Loucy (cell line): ENCODE measurements at regions not wholly inside any gene's neighbourhood (a gene's known extent, or its start where the extent isn't known, plus 50 kb on each side); places are given as distances from the start of the nearest gene placed in this dataset.

Source experiments
- H2AFZ ChIP-seq: fragments of 200-600 bp; sonication (generic); 2 replicates; pipeline ENCODE4 v1.6.0; 2016; ENCODE audit warnings: antibody characterized with exemption, mild to moderate bottlenecking, low read length, moderate library complexity
- H3F3A ChIP-seq: fragments of 200-600 bp; 2 replicates; pipeline ENCODE4 v1.6.0; 2016; ENCODE audit warnings: antibody characterized with exemption, low read depth, mild to moderate bottlenecking
- H3K27me3 ChIP-seq: fragments of 200-600 bp; sonication (generic); 2 replicates; pipeline ENCODE4 v1.6.1; 2014; ENCODE audit warnings: low read length, mild to moderate bottlenecking; ENCODE audit not compliant: insufficient read depth, poor library complexity, severe bottlenecking
- H3K36me3 ChIP-seq: fragments of 200-600 bp; sonication (generic); 2 replicates; pipeline ENCODE4 v1.6.1; 2016; ENCODE audit warnings: low read length; ENCODE audit not compliant: insufficient read depth
- H3K4me1 ChIP-seq: fragments of 200-600 bp; sonication (generic); 2 replicates; pipeline ENCODE4 v1.5.1; 2014; ENCODE audit warnings: low read length, mild to moderate bottlenecking; ENCODE audit not compliant: insufficient read depth, poor library complexity, severe bottlenecking
- H3K4me2 ChIP-seq: fragments of 200-600 bp; sonication (generic); 2 replicates; pipeline ENCODE4 v1.6.0; 2014; ENCODE audit warnings: antibody characterized with exemption, low read length, low read depth, mild to moderate bottlenecking; ENCODE audit not compliant: poor library complexity, severe bottlenecking
- H3K4me3 ChIP-seq: fragments of 200-600 bp; sonication (generic); 2 replicates; pipeline ENCODE4 v1.5.1; 2014; ENCODE audit warnings: low read length, mild to moderate bottlenecking, mixed read lengths; ENCODE audit not compliant: poor library complexity, severe bottlenecking
- H3K79me2 ChIP-seq: fragments of 200-600 bp; sonication (generic); 2 replicates; pipeline ENCODE4 v1.6.1; 2014; ENCODE audit warnings: low read length; ENCODE audit not compliant: insufficient read depth
- H3K9ac ChIP-seq: fragments of 200-600 bp; sonication (generic); 2 replicates; pipeline ENCODE4 v1.6.0; 2014; ENCODE audit warnings: mild to moderate bottlenecking, low read depth, low read length, moderate library complexity; ENCODE audit not compliant: poor library complexity, severe bottlenecking
- H3K9me2 ChIP-seq: fragments of 200-600 bp; sonication (generic); replicated peaks from 2 replicates; pipeline ENCODE4 v1.6.1; 2016; ENCODE audit warnings: low read depth, low read length, mixed read lengths
- H3K9me3 ChIP-seq: fragments of 200-600 bp; sonication (generic); 2 replicates; pipeline ENCODE4 v1.6.1; 2014; ENCODE audit warnings: mild to moderate bottlenecking, antibody characterized with exemption, low read length, low read depth; ENCODE audit not compliant: insufficient read depth
- H4K20me1 ChIP-seq: fragments of 200-600 bp; sonication (generic); 2 replicates; pipeline ENCODE4 v1.6.0; 2014; ENCODE audit warnings: antibody characterized with exemption, low read length, mild to moderate bottlenecking; ENCODE audit not compliant: insufficient read depth, poor library complexity, severe bottlenecking
- CTCF ChIP-seq: fragments of 200-600 bp; sonication (generic); conservative IDR thresholded peaks from 2 replicates; pipeline ENCODE4 v1.5.1; 2014; ENCODE audit warnings: mild to moderate bottlenecking, antibody characterized with exemption, low read length
- EZH2phosphoT487 ChIP-seq: fragments of 200-600 bp; IDR thresholded peaks from 2 replicates; pipeline ENCODE4 v1.6.1; 2018; ENCODE audit warnings: antibody characterized with exemption, mild to moderate bottlenecking, moderate library complexity, borderline replicate concordance

GRCh38 chr5:105304859-105305258, 1742.3 kb upstream of the NUDT12 start:
- H3K79me2 ChIP-seq, result no peaks in the 10 kb centered on the region
- no peaks in the 10 kb centered on the region for H3K9me3 ChIP-seq
- no peak for TF ChIP-seq CTCF
- no peak for TF ChIP-seq EZH2phosphoT487
- H3K9ac ChIP-seq, result no peak overlapping the region
- H3K9me2 ChIP-seq, result no peaks in the 10 kb centered on the region
- no peak overlapping the region for H2AFZ ChIP-seq
- H3K36me3 ChIP-seq, result no peaks in the 10 kb centered on the region
- H3K4me1 ChIP-seq, result no peaks in the 10 kb centered on the region
- H3K4me3 ChIP-seq, result no peak overlapping the region
- H3F3A ChIP-seq, result no peaks in the 10 kb centered on the region
- no peaks in the 10 kb centered on the region for H3K27me3 ChIP-seq
- H3K4me2 ChIP-seq, result no peak overlapping the region
- H4K20me1 ChIP-seq, result no peaks in the 10 kb centered on the region

GRCh38 chr5:105288946-105289345, 1726.4 kb upstream of the NUDT12 start:
- H3K4me3 ChIP-seq, result no peak overlapping the region
- no peak for TF ChIP-seq CTCF
- no peak for TF ChIP-seq EZH2phosphoT487
- H3K36me3 ChIP-seq, result no peaks in the 10 kb centered on the region
- H3F3A ChIP-seq, result no peaks in the 10 kb centered on the region
- H4K20me1 ChIP-seq, result no peaks in the 10 kb centered on the region
- H2AFZ ChIP-seq, result no peak overlapping the region
- H3K9me3 ChIP-seq, result no peaks in the 10 kb centered on the region
- H3K79me2 ChIP-seq, result no peaks in the 10 kb centered on the region
- no peaks in the 10 kb centered on the region for H3K27me3 ChIP-seq
- no peak overlapping the region for H3K9ac ChIP-seq
- no peak overlapping the region for H3K4me2 ChIP-seq
- H3K4me1 ChIP-seq, result no peaks in the 10 kb centered on the region
- H3K9me2 ChIP-seq, result no peaks in the 10 kb centered on the region

- Histone ChIP-seq H4K20me1 (no peaks in the 10 kb centered on the region), H2AFZ (no peak overlapping the region), H3K4me2 (no peak overlapping the region), H3K4me1 (no peaks in the 10 kb centered on the region), H3F3A (no peaks in the 10 kb centered on the region), H3K9me3 (no peaks in the 10 kb centered on the region), H3K4me3 (no peak overlapping the region), H3K36me3 (no peaks in the 10 kb centered on the region), H3K9ac (no peak overlapping the region), H3K27me3 (no peaks in the 10 kb centered on the region), H3K9me2 (no peaks in the 10 kb centered on the region), H3K79me2 (no peaks in the 10 kb centered on the region)
- TF ChIP-seq CTCF, result no peak
- no peak for TF ChIP-seq EZH2phosphoT487
Measured at GRCh38 chr5:105283134-105283533, 1720.5 kb upstream of the NUDT12 start.
